Adrenal gland (tissue), 9 donors: ENCODE measurements at regions not wholly inside any gene's neighbourhood (a gene's known extent, or its start where the extent isn't known, plus 50 kb on each side); places are given as distances from the start of the nearest gene placed in this dataset.

Experiments used
- DNase-seq, 7 donors: peaks; one replicate each; pipeline ENCODE4 v3.0.0-alpha.2; 2019 to 2020
- H3K27ac ChIP-seq, 5 donors: fragments of 200-600 bp; sonication (generic) in 4 of 5; 1 replicate in 3 of 5; 2 replicates in 2 of 5; pipeline versions ENCODE4 v1.5.1 to v1.8.0; 2016 to 2020; ENCODE audit warnings: mild to moderate bottlenecking in 1 of 5
- H3K27me3 ChIP-seq: fragments of 200-600 bp; 2 replicates; pipeline ENCODE4 v1.8.0; 2021
- H3K36me3 ChIP-seq, 2 donors: fragments of 200-600 bp; replicated peaks in 1 of 2; 1 replicate in 1 of 2; 2 replicates in 1 of 2; pipeline versions ENCODE4 v1.5.1 to v1.8.0; 2018 to 2022
- H3K4me1 ChIP-seq, 2 donors: fragments of 200-600 bp; replicated peaks in 1 of 2; 1 replicate in 1 of 2; 2 replicates in 1 of 2; pipeline versions ENCODE4 v1.5.1 to v1.8.0; 2018 to 2021
- H3K4me3 ChIP-seq, 4 donors: fragments of 200-600 bp; sonication (generic) in 3 of 4; one replicate each; pipeline ENCODE4 v1.5.1; 2016 to 2018
- H3K9me3 ChIP-seq, 3 donors: fragments of 200-600 bp; sonication (generic) in 1 of 3; replicated peaks in 1 of 3; 1 replicate in 2 of 3; 2 replicates in 1 of 3; pipeline versions ENCODE4 v1.5.1 to v1.8.0; 2016 to 2021
- POLR2A ChIP-seq, 2 donors: fragments of 450-650 bp; IDR thresholded peaks; one replicate each; pipeline ENCODE4 v1.6.1; 2017; ENCODE audit warnings: antibody characterized with exemption in 2 of 2, mild to moderate bottlenecking in 2 of 2, moderate library complexity in 1 of 2
- WGBS, 4 donors: extraction: QIAGEN DNeasy Blood & Tissue Kit in 2 of 4; methylation state at CpG; one replicate each; pipeline versions ENCODE4 v1.1.5 to v1.1.7; 2013 to 2017; 5-methylcytosine and 5-hydroxymethylcytosine counted together
- intact Hi-C, 2 donors: fragments of 100-400 bp; cut with DNase I; formaldehyde crosslinking; loops; one replicate each; pipeline versions ENCODE4 v1.14.1 to v1.15.0; 2022 to 2023
- TF ChIP-seq, protein P1 (sequence below), 6 experiments: fragments of 450-650 bp in 4 of 6; fragments of 200-600 bp in 2 of 6; sonication (generic) in 1 of 6; IDR thresholded peaks; 1 replicate in 5 of 6; 2 replicates in 1 of 6; pipeline versions ENCODE4 v1.5.1 to v1.8.0; 2016 to 2021; ENCODE audit warnings: antibody characterized with exemption in 6 of 6, mild to moderate bottlenecking in 2 of 6, moderate library complexity in 1 of 6
- donor health status: healthy with polysubstance abuse.
- donor health status: Bipolar disorder and iron deficiency.
- donor health status: DM: yes; HTN: yes; CAD: no.
- donor health status: DM: no; HTN: no; CAD: no.
- donor health status: DM: no; HTN: no; CAD: no.

DNA sequence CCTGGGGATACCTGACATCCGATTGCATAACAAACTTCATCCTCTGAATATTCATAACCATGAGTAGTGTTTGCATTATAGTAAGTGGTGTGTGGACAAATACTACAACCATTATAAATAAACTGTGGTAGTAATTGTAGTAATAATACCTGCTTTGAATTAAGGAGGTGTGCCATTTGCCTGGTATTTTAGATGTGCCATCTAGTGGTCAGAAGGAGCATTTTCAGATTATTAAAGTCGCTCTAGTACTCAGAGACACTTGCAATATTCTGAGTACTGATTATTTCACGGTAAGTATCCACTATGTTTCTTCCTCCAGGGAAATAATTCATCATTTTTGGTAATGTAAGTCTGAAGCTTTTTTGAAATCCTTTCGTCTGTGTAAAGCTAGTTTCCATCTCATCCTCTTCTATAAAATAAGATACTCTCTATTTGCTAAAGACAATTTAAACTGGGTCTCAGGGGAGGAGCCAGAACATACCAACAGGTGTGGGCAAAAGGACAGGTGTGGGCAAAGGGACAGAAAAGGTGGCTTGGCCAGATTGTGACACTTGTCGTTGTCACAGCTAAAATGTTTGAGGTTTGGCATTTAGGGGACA, 115.3 kb upstream of the WDR11 start:
- intact Hi-C loops: no loop called here
- TF ChIP-seq, protein P1, sequence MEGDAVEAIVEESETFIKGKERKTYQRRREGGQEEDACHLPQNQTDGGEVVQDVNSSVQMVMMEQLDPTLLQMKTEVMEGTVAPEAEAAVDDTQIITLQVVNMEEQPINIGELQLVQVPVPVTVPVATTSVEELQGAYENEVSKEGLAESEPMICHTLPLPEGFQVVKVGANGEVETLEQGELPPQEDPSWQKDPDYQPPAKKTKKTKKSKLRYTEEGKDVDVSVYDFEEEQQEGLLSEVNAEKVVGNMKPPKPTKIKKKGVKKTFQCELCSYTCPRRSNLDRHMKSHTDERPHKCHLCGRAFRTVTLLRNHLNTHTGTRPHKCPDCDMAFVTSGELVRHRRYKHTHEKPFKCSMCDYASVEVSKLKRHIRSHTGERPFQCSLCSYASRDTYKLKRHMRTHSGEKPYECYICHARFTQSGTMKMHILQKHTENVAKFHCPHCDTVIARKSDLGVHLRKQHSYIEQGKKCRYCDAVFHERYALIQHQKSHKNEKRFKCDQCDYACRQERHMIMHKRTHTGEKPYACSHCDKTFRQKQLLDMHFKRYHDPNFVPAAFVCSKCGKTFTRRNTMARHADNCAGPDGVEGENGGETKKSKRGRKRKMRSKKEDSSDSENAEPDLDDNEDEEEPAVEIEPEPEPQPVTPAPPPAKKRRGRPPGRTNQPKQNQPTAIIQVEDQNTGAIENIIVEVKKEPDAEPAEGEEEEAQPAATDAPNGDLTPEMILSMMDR (IDR thresholded peaks at IDR 0.05): peak; percentile 48 to 77 (median 61)
- no peak for TF ChIP-seq POLR2A (IDR thresholded peaks at IDR 0.05)

DNA sequence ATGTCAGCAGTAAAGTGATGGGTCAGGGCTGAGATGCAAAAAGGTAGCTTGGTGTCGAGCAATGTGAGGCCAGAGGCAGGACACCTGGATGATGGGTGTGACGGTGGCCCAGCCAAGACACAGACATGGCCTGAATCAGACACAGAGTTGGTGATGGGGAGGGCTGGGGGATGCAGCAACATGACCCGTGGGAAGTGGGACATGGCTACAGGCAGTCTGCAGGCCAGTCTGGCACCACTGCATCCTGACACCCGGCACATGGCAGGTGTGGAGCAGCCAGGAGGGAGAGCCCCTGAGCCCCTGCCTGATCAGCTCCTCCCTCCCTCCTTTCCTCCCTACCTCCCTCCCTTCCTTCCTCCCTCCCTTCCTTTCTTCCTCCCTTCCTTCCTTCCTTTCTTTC, 114.8 kb upstream of the WDR11 start:
- DNase-seq: no peak
- no peaks in the 10 kb centered on the region for H3K9me3 ChIP-seq
- H3K36me3 ChIP-seq: no peaks in the 10 kb centered on the region
- intact Hi-C loops: no loop called here
- H3K4me1 ChIP-seq: no peaks in the 10 kb centered on the region
- TF ChIP-seq, protein P1 (IDR thresholded peaks at IDR 0.05): no peak
- no peak for TF ChIP-seq POLR2A (IDR thresholded peaks at IDR 0.05)
- 42 to 62% (median 60%) methylated on average over 3 to 4 of the region's 4 CpGs for WGBS, 4 donors
- H3K27ac ChIP-seq: no peak overlapping the region
- H3K27me3 ChIP-seq: no peaks in the 10 kb centered on the region
- H3K4me3 ChIP-seq: no peak overlapping the region

More for the DNA sequence above, 115.3 kb upstream of the WDR11 start:
- H3K9me3 ChIP-seq: no peaks in the 10 kb centered on the region
- no peaks in the 10 kb centered on the region for H3K27me3 ChIP-seq
- H3K27ac ChIP-seq: no peak overlapping the region
- no peaks in the 10 kb centered on the region for H3K36me3 ChIP-seq
- H3K4me1 ChIP-seq: no peaks in the 10 kb centered on the region
- no peak for DNase-seq
- WGBS, 4 donors: 39 to 44% (median 41%) methylated on average over 5 of the region's 5 CpGs
- H3K4me3 ChIP-seq: no peak overlapping the region

DNA sequence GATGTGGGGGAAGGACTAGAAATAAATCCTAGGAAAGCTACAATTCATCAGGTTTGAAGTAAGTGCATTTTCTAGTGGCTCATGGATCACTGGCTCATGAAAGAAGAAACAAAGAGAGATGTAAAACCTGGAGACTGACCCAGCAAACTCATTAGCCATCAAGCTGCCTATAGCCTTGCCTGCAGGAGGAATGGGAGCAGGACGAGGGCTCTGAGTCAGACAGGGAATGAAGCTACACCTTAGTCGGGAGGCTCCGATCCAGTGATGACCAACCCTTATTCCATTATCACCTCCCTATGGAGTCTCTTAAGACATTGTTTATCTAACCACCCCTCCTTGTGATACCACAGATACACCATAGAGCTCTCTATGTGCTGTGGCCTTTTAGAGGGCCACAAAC, 112.5 kb upstream of the WDR11 start:
- Histone ChIP-seq H3K9me3 (no peaks in the 10 kb centered on the region), H3K27me3 (no peaks in the 10 kb centered on the region), H3K4me3 (no peak overlapping the region), H3K36me3 (no peaks in the 10 kb centered on the region), H3K27ac (no peak overlapping the region), H3K4me1 (no peaks in the 10 kb centered on the region)
- DNase-seq: no peak
- TF ChIP-seq, protein P1 (IDR thresholded peaks at IDR 0.05): no peak
- TF ChIP-seq POLR2A (IDR thresholded peaks at IDR 0.05): no peak
- 65 to 80% (median 76%) methylated on average over 3 of the region's 3 CpGs for whole genome bisulfite sequencing, 4 donors
- intact Hi-C loops: no loop called here

DNA sequence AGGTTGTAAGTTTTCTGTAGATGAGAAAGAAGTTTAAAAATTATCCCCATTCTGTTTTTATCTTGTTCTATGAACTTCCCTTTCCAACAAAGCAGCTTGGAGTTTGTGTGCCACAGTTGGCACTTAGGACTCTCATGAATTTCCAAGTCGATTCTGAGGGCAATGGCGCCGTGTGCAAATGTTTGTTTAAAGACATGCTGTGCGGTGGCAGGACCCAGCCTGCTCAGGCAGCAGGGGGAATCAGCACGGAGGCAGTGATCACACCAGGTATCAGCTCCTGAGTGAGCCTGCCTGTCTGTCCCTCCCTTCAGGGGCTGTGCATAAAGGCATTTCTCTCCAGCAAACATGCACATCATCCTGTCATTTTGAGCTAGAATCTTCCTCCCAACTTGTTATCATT, 109.8 kb upstream of the WDR11 start:
- Histone ChIP-seq H3K4me1 (no peaks in the 10 kb centered on the region), H3K9me3 (no peaks in the 10 kb centered on the region), H3K27me3 (no peaks in the 10 kb centered on the region), H3K4me3 (no peak overlapping the region), H3K36me3 (no peaks in the 10 kb centered on the region), H3K27ac (no peak overlapping the region)
- TF ChIP-seq POLR2A (IDR thresholded peaks at IDR 0.05): no peak
- TF ChIP-seq, protein P1 (IDR thresholded peaks at IDR 0.05): no peak
- 35 to 58% (median 39%) methylated on average over 5 of the region's 5 CpGs for WGBS, 4 donors
- intact Hi-C loops: no loop called here
- DNase-seq: no peak
